Neural crest cell (in vitro differentiated cells): ENCODE measurements at regions not wholly inside any gene's neighbourhood (a gene's known extent, or its start where the extent isn't known, plus 50 kb on each side); places are given as distances from the start of the nearest gene placed in this dataset.

Experiments
- DNase-seq: peaks from one replicate; pipeline ENCODE4 v3.0.0; 2021; ENCODE audit warnings: low read depth, mixed read lengths, low spot score
- H3K27ac Mint-ChIP-seq: one replicate; pipeline ENCODE4 v1.8.0; 2021; ENCODE audit warnings: mild to moderate bottlenecking, mixed read lengths; ENCODE audit not compliant: unreplicated experiment
- H3K27me3 Mint-ChIP-seq: 2 replicates; pipeline ENCODE4 v1.8.0; 2021; ENCODE audit warnings: low read depth, mild to moderate bottlenecking, mixed read lengths
- H3K36me3 Mint-ChIP-seq: 2 replicates; pipeline ENCODE4 v1.8.0; 2021; ENCODE audit warnings: low read depth, mild to moderate bottlenecking, mixed read lengths
- H3K4me1 Mint-ChIP-seq: 2 replicates; pipeline ENCODE4 v1.8.0; 2021; ENCODE audit warnings: mixed read lengths
- H3K4me3 Mint-ChIP-seq: one replicate; pipeline ENCODE4 v1.8.0; 2021; ENCODE audit warnings: mild to moderate bottlenecking, mixed read lengths
- H3K9me3 Mint-ChIP-seq: 2 replicates; pipeline ENCODE4 v1.8.0; 2021; ENCODE audit warnings: mixed read lengths
- CTCF ChIP-seq: fragments of 200-600 bp; sonication (generic); conservative IDR thresholded peaks from 2 replicates; pipeline ENCODE4 v1.5.0; 2021; ENCODE audit warnings: antibody characterized with exemption, mild to moderate bottlenecking

DNA sequence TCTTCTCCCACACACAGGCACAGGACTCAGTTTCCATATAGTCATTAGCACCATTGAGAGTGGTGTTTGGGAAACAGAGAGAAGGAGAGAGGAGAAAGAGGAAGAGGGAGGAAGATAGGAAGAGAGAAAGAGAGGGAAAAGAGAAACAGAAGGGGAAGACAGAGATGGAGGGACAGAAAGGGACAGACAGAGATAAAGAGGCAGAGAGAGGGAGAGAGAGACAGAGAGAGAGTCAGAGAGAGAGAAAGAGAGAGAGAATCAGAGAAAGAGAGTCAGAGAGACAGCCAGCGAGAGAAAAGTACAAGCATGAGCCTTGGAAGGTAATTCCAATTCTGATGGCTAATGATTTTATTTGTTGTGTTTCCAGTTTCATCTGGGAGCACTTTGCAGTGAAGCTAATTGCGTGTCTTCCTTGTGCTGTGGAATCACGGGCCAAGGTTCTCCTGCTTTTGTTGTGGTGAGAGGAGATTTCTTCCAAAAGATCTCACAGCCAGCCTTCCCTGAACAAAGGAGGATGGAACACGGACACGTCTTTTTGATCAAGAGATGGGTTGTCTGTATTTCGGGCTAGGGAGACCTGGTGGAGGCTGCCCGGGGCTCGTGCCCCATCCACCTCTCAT lies 153.6 kb upstream of the TWIST2 start:
- no peaks in the 10 kb centered on the region for H3K36me3 Mint-ChIP-seq
- no peak for DNase-seq
- no peaks in the 10 kb centered on the region for H3K9me3 Mint-ChIP-seq
- peaks cover 18% of the 10 kb centered on the region for H3K4me1 Mint-ChIP-seq
- no peaks in the 10 kb centered on the region for H3K27me3 Mint-ChIP-seq
- no peak overlapping the region for H3K27ac Mint-ChIP-seq
- no peak for TF ChIP-seq CTCF
- H3K4me3 Mint-ChIP-seq = no peak overlapping the region

GRCh38 chr2:238694922-238695321 lies 153.0 kb upstream of the TWIST2 start:
- no peaks in the 10 kb centered on the region for H3K36me3 Mint-ChIP-seq
- no peak for DNase-seq
- no peak overlapping the region for H3K27ac Mint-ChIP-seq
- H3K4me3 Mint-ChIP-seq = no peak overlapping the region
- peaks cover 18% of the 10 kb centered on the region for H3K4me1 Mint-ChIP-seq
- no peaks in the 10 kb centered on the region for H3K9me3 Mint-ChIP-seq
- no peak for TF ChIP-seq CTCF
- H3K27me3 Mint-ChIP-seq = no peaks in the 10 kb centered on the region

DNA sequence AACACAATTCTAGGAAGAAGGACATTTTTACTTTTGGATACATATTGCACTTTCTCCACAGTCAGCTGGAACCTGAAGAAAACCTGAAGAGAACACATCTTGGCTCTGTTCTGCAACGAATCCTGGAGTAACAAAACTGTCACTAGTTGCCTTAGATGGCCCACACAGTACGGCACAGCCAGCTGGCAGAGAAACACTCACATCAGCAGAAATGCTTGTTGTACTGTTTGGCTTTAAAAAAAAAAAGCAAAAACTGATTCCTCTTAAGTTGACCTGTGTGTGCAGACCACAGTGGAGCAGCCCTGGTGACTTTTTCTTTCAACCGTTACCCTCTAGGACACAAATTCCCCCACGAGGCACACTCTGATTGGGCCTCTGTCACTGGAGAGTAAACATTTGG lies 152.3 kb upstream of the TWIST2 start:
- H3K4me1 Mint-ChIP-seq = peaks cover 18% of the 10 kb centered on the region
- no peaks in the 10 kb centered on the region for H3K36me3 Mint-ChIP-seq
- no peak for DNase-seq
- H3K27ac Mint-ChIP-seq = no peak overlapping the region
- no peak for TF ChIP-seq CTCF
- H3K4me3 Mint-ChIP-seq = no peak overlapping the region
- H3K27me3 Mint-ChIP-seq = no peaks in the 10 kb centered on the region
- no peaks in the 10 kb centered on the region for H3K9me3 Mint-ChIP-seq

DNA sequence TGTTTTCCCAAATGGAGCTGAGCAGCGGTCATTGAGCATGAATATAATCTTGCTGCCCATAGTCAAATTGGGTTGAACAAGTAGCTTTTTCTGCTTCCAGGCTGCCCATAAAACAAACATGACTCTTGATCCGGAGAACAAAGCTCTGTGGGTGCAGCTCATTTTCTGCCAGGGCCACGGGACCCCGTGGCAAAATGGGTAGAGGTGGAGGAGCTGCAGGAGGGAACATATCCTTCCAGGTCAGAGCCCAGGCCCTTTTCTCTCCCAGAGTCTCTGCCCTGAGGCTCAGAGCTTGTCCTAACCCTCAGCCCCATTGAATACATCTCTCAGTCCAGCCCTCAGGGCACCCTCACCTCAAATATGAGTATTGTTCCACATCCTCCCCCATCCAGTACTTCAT lies 151.6 kb upstream of the TWIST2 start:
- DNase-seq = no peak
- Mint-ChIP-seq H3K4me3 (no peak overlapping the region), H3K27me3 (no peaks in the 10 kb centered on the region), H3K4me1 (peaks cover 18% of the 10 kb centered on the region), H3K27ac (no peak overlapping the region), H3K9me3 (no peaks in the 10 kb centered on the region), H3K36me3 (no peaks in the 10 kb centered on the region)
- TF ChIP-seq CTCF = no peak

GRCh38 chr2:238696786-238697185 lies 151.1 kb upstream of the TWIST2 start:
- H3K36me3 Mint-ChIP-seq = no peaks in the 10 kb centered on the region
- H3K27ac Mint-ChIP-seq = no peak overlapping the region
- H3K27me3 Mint-ChIP-seq = no peaks in the 10 kb centered on the region
- H3K9me3 Mint-ChIP-seq = no peaks in the 10 kb centered on the region
- DNase-seq = no peak
- H3K4me3 Mint-ChIP-seq = no peak overlapping the region
- TF ChIP-seq CTCF = no peak
- H3K4me1 Mint-ChIP-seq = peaks cover 18% of the 10 kb centered on the region
